ENCODE measurements at regions not wholly inside any gene's neighbourhood (a gene's known extent, or its start where the extent isn't known, plus 50 kb on each side); places are given as distances from the start of the nearest gene placed in this dataset.
"Not testable (repeated sequence)": the region's sequence is repeated elsewhere in the genome, so short reads cannot be mapped to it uniquely, and the experiment has no call there.

DNA sequence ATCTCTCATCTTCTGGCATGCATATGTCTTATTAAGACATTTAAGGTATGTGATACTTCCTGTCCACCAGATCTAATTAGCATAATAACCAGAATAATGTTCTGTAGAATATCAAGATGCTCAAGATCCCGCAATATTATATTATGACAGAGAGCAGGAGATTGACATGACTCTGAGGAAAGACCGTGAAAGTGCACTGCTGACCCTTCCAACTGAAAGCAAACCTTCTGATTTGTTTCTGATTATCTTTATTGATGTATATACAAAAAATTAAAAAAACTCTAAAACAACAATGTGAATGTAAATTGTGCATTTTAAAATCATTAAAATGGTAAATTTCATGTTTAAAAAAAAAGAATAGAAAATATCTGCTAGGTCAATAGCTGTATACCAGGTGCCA is 184.4 kb upstream of the TMEM45B start:
- in situ Hi-C loops (cut with HindIII; ENCODE audit: low sequenced_read_pairs): no loop called here

DNA sequence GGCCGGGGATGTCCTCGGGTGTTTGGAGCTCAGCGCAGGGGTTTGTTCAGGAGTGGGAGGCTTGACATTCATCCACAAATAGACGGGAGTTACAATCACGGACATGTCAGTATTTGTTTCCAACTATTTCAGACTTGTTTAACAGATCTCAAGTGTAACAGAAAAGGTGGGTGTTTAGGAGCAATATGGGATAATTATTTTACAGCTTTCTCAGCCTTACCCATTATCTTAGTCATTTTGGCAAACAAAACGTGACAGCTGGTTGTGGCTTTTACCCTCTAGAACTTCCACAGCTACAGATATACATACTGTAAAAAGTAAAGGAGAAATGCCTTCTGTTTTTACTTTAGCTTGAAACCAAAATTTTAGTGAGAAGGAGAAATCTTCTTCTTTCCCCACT is 178.7 kb upstream of the TMEM45B start:
- in situ Hi-C loops (cut with HindIII; ENCODE audit: low sequenced_read_pairs): no loop called here

DNA sequence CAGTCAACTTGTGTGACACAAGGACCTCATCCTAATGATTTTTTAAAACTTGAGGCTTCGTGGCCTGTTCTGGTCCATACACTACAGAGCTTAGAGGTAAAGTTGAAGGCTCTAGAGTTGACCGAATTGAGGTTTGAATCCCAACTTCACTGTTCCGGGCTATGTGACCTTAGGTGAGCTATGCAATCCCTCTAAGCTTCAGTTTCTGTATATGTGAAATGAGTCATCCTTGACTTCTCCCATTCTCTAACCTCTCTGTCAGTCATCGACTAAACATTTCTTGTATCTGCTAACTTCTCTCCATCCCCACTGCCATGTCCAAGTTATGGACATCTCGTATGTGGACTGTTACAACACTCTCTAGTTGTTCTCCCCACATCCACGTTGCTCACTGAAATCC is 178.2 kb upstream of the TMEM45B start:
- in situ Hi-C loops (cut with HindIII; ENCODE audit: low sequenced_read_pairs): no loop called here

DNA sequence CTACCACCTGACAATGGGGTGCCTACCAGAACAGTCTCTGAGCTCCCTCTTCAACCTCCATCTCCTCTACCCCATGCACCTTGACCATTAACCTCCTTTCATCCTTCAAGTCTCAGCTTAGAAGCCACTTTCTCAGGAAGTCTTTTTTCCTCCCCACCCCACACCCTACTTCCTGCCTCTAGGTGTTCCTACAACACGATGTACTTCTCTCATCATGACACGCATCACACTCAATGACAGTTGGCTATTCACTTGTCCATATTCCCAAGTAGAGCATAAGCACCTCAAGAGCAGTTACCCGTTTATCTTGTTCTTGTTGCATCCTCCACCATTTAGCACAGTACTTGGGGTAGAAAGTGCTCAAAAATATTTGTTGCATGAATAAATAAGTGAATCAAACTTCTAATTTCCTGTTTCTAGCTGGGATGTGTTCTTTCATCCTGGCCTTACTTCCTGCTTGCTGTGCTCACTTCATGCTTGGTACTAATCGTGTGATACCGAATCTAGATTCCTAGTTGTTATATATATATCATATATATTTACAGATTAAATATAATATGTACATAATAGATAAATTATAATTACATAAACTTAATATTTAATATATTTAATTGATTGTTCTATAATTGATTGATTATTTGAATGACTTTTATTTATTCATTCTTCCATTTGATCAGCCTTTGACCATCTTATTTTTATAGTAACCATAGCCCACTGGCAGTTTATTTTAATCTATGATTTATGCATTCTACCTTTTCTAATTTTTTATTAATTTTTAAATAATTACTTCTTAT is 177.5 kb upstream of the TMEM45B start:
- in situ Hi-C loops (cut with HindIII; ENCODE audit: low sequenced_read_pairs): no loop called here

DNA sequence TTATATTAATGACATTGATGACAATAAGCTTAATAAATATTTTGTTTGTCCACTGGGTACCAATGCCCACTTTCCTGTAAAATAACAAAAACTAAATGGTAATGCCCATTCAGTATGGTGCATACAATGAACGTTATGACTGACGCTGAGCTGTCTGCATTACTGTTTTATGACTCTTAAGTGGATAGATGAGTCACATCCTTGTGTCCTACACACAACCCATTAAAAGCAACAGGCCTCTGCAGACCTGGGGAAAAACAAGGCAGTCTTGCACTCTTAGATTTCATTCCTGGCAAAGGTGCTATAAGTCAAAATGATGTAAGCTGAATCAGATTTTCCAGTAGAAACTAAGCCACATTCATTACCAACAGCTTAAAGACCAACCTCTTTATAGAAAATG is 176.3 kb upstream of the TMEM45B start:
- in situ Hi-C loops (cut with HindIII; ENCODE audit: low sequenced_read_pairs): no loop called here

DNA sequence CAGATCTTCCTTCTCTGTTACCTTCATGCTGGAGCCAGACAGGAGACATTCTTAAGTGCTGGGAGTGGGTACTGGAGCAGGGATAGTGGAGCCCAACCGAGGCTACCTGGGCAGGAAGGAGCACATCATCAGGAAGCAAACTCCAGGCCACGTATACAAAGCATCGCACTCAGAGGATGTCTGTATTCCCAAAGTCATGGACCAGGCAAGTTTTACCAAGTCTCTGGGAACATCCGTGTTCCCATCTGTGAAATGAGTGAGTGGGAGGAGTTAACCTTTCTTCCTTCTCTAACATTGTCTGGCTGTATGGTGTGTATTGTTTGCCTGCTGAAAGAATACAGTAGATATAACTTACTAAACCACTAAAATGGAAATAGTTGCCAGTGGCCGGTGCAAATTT is 175.0 kb upstream of the TMEM45B start:
- in situ Hi-C loops (cut with HindIII; ENCODE audit: low sequenced_read_pairs): no loop called here

DNA sequence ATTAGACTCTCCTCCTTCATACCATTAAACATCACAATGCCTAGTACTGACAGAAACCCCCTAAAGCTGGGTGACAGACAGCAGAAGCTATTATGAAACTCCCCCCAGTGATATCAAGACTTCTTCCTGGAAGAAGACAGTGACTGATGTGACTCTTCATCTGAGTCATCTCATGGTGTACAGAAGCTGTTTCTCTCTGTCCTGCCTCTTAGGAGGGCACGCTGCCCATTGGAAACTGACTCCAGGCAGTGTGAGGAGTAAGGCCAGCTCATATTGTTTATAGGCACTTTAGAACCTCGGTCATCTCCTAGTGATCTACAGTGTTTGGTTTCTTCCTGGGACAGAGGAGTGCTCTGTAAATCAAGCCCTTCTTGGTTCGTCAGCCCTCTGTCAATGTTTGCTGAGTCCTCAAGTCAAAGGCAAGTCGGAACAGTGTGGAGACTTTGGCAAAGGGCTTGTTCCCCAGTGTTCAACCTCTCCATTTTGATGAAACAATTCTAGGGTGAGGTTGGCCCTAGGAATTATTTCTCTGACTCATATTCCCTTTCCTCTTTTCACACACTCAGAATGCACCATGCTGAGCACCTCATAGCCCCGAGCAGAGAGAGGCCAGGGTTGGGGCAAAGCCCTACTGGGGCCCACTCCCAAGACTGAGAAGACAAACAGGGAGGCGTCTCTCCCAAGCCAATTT is 172.5 kb upstream of the TMEM45B start:
- in situ Hi-C loops (cut with HindIII; ENCODE audit: low sequenced_read_pairs): no loop called here

DNA sequence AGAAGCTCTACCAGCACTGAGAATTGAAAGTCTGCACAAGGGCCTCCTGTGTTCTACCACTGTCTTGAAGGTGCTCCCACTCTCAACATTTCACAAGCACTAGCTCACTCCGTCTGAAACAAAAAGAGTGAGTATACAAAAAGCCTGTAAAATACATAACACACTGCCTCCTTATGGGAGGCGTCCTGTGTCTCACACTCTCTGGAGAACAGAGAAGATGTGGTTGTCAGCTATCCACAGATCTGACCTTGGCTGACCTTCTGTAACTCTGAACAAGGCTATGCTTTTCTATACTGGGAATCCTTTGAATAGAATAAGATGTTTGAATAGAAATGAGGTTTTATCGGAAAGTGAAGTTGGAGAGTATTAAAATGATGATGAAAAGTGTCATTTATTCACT is 171.3 kb upstream of the TMEM45B start:
- in situ Hi-C loops (cut with HindIII; ENCODE audit: low sequenced_read_pairs): no loop called here

DNA sequence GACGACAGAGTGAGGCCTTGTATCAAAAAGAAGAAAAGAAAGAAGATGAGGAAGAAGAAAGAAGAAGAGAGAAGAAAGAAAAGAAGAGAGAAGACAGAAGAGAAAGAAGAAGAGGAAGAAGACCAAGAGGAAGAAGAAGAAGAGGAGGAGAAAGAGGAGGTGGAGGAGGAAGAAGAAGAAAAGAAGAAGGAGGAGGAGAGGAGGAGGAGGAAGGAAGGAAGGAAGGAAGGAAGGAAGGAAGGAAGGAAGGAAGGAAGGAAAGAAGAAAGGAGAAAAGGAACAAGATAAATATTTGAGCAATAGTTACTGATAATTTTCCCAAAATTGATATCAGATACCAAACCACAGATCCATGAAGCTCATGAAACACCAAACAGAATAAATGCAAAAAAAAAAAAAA is 169.7 kb upstream of the TMEM45B start:
- in situ Hi-C loops (cut with HindIII; ENCODE audit: low sequenced_read_pairs): no loop called here

DNA sequence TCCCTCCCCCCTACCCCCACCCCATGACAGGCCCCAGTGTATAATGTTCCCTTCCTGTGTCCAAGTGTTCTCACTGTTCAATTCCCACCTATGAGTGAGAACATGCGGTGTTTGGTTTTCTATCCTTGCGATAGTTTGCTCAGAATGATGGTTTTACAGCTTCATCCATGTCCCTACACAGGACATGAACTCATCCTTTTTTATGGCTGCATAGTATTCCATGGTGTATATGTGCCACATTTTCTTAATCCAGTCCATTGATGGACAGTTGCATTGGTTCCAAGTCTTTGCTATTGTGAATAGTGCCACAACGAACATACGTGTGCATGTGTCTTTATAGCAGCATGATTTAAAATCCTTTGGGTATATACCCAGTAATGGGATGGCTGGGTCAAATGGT is 165.6 kb upstream of the TMEM45B start:
- in situ Hi-C loops (cut with HindIII; ENCODE audit: low sequenced_read_pairs): not testable (repeated sequence)

DNA sequence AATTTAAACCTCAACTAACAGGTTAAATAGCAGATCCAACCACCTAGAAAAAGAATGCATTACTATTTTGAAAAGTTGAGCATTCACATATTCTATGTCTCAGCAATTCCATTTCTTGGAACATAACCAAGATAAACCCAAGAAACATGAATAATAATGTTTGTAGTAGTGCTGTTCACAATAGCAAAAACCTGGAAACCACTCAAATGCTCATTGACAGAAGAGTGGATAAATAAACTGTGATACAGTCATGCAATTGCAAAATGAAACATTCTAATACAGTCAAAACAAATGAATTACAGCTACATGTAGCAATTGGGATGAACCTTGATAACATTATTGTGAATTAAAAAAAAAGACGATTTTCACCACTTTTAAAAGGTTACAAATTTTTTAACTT is 162.8 kb upstream of the TMEM45B start:
- in situ Hi-C loops (cut with HindIII; ENCODE audit: low sequenced_read_pairs): no loop called here

DNA sequence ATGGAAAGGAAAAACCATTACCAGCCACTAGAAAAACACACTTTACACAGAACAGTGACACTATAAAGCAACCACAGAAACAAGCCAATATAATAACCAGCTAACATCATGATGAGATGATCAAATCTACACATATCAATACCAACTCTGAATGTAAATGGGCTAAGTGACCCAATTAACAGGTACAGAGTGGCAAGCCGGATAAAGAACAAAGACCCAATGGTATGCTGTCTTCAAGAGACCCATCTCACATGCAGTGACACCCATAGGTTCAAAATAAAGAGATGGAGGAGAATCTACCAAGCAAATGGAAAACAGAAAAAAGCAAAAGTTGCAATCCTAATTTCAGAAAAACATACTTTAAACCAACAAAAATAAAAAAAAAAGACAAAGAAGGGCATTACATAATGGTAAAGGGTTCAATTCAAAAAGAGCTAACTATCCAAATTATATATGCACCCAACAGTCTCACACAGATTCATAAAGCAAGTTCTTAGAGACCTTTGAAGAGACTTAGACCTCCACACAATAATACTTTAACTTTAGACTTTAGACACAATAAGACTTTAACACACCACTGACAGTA is 160.3 kb upstream of the TMEM45B start:
- in situ Hi-C loops (cut with HindIII; ENCODE audit: low sequenced_read_pairs): no loop called here

DNA sequence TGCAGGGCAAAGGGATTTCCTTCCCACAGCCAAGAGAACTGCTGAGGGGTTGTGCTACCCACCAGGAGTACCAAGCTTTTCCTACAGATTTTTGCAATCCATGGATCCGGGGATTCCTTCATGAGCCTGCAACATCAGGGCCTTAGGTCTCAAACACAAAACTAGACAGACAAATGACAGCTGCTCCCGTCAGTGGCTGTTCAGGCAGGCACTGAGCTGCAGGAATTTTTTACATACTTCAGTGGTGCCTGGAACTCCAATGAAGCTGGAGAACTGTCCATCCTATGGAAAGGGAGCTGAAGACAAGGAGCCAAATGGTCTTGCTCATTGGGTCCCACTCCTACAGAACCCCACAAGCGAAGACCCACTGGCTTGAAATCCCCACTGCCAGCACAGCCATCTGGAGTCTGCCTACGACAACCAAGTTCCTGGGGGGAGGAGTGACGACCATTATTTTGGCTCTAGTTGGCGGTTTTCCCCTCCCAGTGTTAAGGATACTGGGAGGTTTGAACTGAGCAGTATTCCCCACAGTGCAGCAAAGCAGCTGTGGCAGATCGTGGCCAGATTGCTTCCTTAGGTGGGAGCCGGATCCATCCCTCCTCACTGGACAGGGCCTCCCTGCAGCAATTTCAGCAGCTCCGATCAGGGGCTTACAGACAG is 157.7 kb upstream of the TMEM45B start:
- in situ Hi-C loops (cut with HindIII; ENCODE audit: low sequenced_read_pairs): no loop called here

DNA sequence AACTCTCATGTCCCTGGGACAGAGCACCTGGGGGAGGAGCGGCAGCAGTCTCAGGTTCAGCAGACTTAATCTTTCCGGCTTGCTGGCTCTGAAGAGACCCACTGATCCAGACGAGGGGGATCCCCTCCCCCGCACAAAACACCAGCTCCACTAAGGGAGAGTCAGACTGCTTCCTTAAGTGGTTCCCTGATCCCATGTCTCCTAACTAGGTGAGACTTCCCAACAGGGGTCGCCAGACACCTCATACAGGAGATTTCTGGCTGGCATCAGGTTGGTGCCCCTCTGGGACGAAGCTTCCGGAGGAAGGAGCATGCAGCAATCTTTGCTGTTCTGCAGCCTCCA is 157.2 kb upstream of the TMEM45B start:
- in situ Hi-C loops (cut with HindIII; ENCODE audit: low sequenced_read_pairs): no loop called here

DNA sequence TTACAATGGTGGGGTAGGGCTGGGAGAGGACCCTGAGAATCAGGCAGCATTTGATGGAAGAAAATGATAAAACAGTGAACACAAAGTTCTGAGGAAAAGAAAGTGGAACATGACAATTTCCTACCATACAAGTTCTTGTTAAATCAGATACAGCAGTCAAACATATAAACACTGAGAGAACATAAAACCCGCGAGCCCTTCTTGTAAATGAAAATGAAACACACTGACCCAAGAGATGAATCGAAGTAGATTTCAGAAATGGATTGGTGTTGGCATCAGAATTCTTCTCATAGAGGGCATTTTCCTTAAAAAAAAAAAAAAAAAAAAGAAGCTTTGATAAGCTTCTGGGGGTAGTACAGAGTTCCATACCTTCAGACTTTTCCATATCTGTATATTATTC is 134.7 kb upstream of the TMEM45B start:
- in situ Hi-C loops (cut with HindIII; ENCODE audit: low sequenced_read_pairs): no loop called here

DNA sequence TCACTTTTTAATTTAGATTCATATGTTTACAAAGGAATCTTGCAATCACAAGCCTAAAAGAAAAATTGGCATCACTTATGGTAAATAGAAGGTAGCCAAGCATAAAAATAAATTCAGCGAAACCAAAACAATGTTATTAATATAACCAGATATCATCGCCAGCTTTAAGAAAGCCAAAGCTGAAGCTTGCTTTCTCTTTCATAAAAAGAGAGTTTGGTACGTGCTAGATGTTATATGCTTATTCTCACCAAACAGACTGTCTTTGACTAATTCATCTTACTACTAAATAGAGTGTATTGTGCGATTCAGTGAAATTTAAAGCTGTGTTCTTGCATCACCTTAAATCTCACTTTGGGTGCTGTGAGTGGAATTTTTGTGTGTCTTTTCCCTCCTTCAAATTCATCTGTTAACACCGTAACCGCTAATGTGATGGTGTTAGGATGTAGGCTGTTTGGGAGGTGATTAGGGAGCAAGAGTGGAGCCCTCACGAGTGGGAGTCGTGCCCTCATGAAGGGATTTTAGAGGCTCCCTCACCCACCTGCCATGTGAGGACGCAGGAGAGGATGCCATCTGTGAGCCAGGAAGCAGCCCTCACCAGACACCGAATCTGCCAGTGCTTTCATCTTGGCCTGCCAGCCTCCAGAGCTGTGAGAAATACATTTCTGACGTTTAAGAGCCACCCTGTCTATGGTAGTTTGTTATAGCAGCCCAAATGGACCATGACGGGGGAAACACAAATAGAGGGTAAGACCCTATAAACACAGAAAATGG is 134.1 kb upstream of the TMEM45B start:
- in situ Hi-C loops (cut with HindIII; ENCODE audit: low sequenced_read_pairs): no loop called here

DNA sequence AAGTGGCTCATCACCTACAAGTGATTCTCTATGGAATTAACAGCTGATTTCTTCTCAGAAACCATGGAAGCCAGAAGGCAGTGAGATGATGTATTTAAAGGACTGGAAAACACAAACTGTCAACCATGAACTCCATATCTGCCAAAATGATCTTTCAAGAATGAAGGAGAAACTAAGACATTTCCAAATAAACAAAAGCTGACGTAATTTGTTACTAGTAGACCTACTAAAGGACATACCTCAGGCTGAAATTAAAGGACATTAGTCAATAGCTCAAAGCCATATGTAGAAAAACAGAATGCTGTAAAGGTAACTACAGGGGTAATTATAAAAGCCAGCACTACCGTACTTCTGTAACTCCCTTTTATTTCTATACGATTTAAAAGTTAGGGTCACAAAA is 129.4 kb upstream of the TMEM45B start:
- in situ Hi-C loops (cut with HindIII; ENCODE audit: low sequenced_read_pairs): no loop called here

DNA sequence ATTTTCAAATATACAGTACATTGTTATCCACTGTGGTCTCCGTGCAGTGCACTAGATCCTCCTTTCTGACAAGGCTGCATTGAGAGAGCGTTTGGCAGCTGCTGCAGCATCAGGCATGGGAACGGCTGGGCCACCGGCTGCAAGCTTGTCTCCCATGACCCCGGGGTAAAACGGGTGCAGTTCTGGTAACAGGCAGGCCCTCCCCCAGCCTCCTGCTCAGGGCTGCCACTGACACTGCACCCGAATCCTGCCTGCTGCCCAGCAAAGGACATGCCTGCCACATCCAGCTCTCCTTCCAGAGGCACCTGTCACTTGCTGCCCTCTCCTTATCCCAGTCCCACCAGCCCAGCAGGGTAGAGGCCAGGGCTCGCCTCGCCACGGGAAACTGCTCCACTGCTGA is 124.5 kb upstream of the TMEM45B start:
- in situ Hi-C loops (cut with HindIII; ENCODE audit: low sequenced_read_pairs): no loop called here

DNA sequence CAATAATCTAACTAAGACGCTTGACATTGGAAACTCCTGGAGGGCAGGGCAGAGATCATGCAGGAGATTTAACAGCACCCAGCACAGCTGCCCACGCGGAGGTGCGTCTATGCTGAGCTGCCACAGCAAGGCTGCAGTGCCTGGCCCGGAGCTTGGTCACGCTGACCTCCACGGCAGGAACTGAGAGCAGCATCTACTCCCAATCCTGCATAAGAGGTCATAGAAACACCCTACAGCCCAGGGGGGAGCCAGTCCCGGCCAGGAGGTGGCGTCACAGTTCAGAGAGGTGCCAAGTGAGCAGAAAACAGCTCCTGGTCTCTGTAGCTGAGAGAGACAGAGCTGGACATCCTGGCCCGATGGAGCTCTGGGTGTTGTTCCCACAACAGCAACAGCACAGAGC is 121.1 kb upstream of the TMEM45B start:
- in situ Hi-C loops (cut with HindIII; ENCODE audit: low sequenced_read_pairs): no loop called here

DNA sequence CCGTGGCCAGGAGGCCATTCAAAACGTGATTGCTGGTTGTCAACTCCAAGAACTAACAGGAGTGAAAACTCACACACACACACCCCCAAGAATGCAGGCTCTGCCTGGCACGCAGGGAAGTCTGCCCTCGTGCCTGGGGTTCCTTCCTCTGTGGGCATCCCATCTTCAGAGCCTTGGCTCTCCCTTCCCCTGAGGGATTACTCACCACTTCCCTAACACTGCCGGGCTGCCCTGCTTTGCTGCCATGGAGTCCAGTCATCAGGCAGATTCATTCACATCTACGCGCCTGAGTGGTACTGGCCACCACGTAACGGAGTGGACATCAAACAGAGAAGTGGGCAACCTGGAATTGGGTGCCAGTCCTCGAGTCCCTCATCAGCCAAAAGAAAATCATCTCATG is 120.7 kb upstream of the TMEM45B start:
- in situ Hi-C loops (cut with HindIII; ENCODE audit: low sequenced_read_pairs): loop anchor here (5.0 kb wide), 1 partner anchor 52 kb away; no protein-coding TSS in a partner anchor
